ENCODE measurements at regions not wholly inside any gene's neighbourhood (a gene's known extent, or its start where the extent isn't known, plus 50 kb on each side); places are given as distances from the start of the nearest gene placed in this dataset.
A peak's percentile ranks its signal among the peaks of the same experiment; 100 is the strongest.
"Not testable (repeated sequence)": the region's sequence is repeated elsewhere in the genome, so short reads cannot be mapped to it uniquely, and the experiment has no call there.

- no peak for DNase-seq
Measured at GRCh38 chr1:229118477-229119061, 152.3 kb upstream of the RAB4A start.

- DNase-seq, result no peak
Measured at GRCh38 chr1:229119161-229119560, 151.8 kb upstream of the RAB4A start.

GRCh38 chr1:229119876-229120275 lies 151.0 kb upstream of the RAB4A start:
- no peak for DNase-seq

- no peak for DNase-seq
Measured at GRCh38 chr1:229121845-229122436, 149.0 kb upstream of the RAB4A start.

GRCh38 chr1:229122606-229123005 lies 148.3 kb upstream of the RAB4A start:
- DNase-seq, result no peak

- no peak for DNase-seq
Measured at GRCh38 chr1:229124116-229124515, 146.8 kb upstream of the RAB4A start.

- no peak for DNase-seq
Measured at GRCh38 chr1:229124520-229125124, 146.3 kb upstream of the RAB4A start.

- no peak for DNase-seq
Measured at GRCh38 chr1:229127301-229127700, 143.6 kb upstream of the RAB4A start.

GRCh38 chr1:229128066-229128608 lies 142.8 kb upstream of the RAB4A start:
- DNase-seq, result no peak

- DNase-seq, result peak; percentile 17
Measured at GRCh38 chr1:229129301-229130027, 141.4 kb upstream of the RAB4A start.

GRCh38 chr1:229130028-229130668 lies 140.8 kb upstream of the RAB4A start:
- DNase-seq, result peak; percentile 32

GRCh38 chr1:229131243-229132105 lies 139.4 kb upstream of the RAB4A start:
- DNase-seq, result no peak

- DNase-seq, result no peak
Measured at GRCh38 chr1:229132106-229132443, 138.8 kb upstream of the RAB4A start.

GRCh38 chr1:229132706-229133105 lies 138.2 kb upstream of the RAB4A start:
- no peak for DNase-seq

- DNase-seq, result no peak
Measured at GRCh38 chr1:229133151-229133550, 137.8 kb upstream of the RAB4A start.

GRCh38 chr1:229133811-229134210 lies 137.1 kb upstream of the RAB4A start:
- DNase-seq, result no peak

GRCh38 chr1:229134381-229135217 lies 136.3 kb upstream of the RAB4A start:
- not testable (repeated sequence) for DNase-seq

GRCh38 chr1:229135773-229136172 lies 135.1 kb upstream of the RAB4A start:
- DNase-seq, result no peak

GRCh38 chr1:229136822-229137221 lies 134.1 kb upstream of the RAB4A start:
- no peak for DNase-seq

GRCh38 chr1:229137271-229137670 lies 133.6 kb upstream of the RAB4A start:
- DNase-seq, result no peak

GRCh38 chr1:229138058-229138457 lies 132.9 kb upstream of the RAB4A start:
- DNase-seq, result no peak
